ENCODE measurements at regions not wholly inside any gene's neighbourhood (a gene's known extent, or its start where the extent isn't known, plus 50 kb on each side); places are given as distances from the start of the nearest gene placed in this dataset.

DNA sequence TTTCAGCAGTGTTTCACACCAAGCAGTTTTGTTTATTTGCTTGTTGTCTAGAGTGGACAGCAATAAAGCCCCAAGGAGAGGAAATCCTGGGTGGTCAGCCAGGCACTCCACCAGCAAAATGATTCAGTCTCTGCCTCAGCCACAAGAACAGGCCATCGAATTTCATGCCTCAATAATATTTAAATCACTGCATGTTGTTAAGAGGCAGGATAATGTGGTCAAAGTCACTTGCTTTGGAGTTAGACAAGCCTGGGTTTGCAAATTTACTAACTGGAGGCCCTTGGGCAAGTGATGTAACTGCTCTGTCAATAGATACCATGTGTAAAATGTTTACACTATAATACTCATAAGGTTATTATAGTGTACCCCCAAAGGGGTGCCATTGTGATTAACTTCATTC is 349.6 kb downstream of the LMO4 start:
- TF ChIP-seq, protein P1, sequence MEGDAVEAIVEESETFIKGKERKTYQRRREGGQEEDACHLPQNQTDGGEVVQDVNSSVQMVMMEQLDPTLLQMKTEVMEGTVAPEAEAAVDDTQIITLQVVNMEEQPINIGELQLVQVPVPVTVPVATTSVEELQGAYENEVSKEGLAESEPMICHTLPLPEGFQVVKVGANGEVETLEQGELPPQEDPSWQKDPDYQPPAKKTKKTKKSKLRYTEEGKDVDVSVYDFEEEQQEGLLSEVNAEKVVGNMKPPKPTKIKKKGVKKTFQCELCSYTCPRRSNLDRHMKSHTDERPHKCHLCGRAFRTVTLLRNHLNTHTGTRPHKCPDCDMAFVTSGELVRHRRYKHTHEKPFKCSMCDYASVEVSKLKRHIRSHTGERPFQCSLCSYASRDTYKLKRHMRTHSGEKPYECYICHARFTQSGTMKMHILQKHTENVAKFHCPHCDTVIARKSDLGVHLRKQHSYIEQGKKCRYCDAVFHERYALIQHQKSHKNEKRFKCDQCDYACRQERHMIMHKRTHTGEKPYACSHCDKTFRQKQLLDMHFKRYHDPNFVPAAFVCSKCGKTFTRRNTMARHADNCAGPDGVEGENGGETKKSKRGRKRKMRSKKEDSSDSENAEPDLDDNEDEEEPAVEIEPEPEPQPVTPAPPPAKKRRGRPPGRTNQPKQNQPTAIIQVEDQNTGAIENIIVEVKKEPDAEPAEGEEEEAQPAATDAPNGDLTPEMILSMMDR (IDR thresholded peaks at IDR 0.05): no peak
- no peak for TF ChIP-seq POLR2A (IDR thresholded peaks at IDR 0.05)

All from testis (tissue), 2 donors.